Choroid plexus epithelial cell (primary cell): ENCODE measurements at regions not wholly inside any gene's neighbourhood (a gene's known extent, or its start where the extent isn't known, plus 50 kb on each side); places are given as distances from the start of the nearest gene placed in this dataset.

Experiments used
- DNase-seq: peaks from one replicate; pipeline ENCODE4 v3.0.0-alpha.2; 2010; ENCODE audit warnings: low read depth
- H3K4me3 ChIP-seq: 2 replicates; pipeline ENCODE4 v1.5.1; 2011; ENCODE audit warnings: low read depth, mild to moderate bottlenecking, control low read depth, low read length, moderate library complexity
- CTCF ChIP-seq: conservative IDR thresholded peaks from 2 replicates; pipeline ENCODE4 v1.5.1; 2011; ENCODE audit warnings: low read depth, mild to moderate bottlenecking, control low read depth, inconsistent platforms, low read length, moderate library complexity

- no peak for DNase-seq
- TF ChIP-seq CTCF, result no peak
- H3K4me3 ChIP-seq, result no peak overlapping the region
These were observed 259.9 kb upstream of the SLCO3A1 start for GRCh38 chr15:91593653-91594052.

DNA sequence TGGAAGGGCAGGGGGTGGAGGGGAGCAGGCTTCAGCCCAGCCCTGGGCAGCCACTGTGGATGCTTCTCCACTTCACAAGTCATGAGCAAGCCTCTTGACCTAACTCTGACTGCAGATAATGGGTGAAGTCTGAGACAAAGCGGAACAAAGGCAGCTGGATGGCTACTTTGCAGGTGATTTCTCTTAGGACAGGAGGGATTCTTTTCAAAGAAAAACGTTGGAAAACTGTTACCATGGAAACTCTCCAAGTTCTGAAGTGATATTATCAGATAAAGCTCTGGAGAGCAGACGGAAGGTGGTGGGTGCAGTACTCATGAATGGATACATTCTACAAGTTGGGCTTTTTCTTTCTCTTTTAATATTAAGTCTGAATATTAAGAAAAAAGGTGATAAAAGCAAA is 254.2 kb upstream of the SLCO3A1 start:
- no peak for TF ChIP-seq CTCF
- H3K4me3 ChIP-seq, result no peak overlapping the region
- no peak for DNase-seq

DNA sequence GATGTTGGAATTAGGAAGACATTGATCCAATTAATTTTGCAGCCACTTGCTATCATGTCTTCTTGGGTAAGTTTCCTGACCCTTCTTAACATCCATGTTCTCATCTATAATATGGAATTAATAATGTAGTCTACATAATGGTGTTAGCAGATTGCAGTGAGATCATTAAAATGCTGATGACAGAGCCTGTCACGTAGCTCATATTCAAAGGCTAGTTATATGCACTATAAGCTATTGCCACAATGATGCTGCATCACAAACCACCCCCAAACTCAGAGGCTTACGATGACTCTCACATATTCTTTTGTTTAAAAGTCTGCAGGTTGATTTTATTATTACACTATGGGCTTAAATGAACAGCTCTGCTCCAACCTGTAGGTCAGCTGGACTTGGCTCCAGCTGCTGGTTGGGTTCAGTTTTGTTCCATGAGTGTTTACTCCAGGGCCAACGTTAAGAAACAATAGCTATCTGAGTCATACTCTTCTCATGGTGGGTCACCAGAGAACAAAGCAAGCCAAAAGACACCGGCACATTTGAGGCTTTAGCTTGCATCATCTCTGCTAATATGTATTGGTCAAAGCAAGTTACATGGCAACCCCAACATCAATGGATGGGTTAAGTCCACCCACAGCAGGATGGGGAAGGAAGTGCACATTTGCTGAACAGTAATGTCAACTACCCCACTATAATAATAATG is 250.0 kb upstream of the SLCO3A1 start:
- no peak for DNase-seq
- no peak overlapping the region for H3K4me3 ChIP-seq
- TF ChIP-seq CTCF, result no peak

GRCh38 chr15:91604122-91604521 is 249.4 kb upstream of the SLCO3A1 start:
- no peak overlapping the region for H3K4me3 ChIP-seq
- no peak for TF ChIP-seq CTCF
- DNase-seq, result no peak

GRCh38 chr15:91605576-91605975 is 247.9 kb upstream of the SLCO3A1 start:
- no peak for TF ChIP-seq CTCF
- no peak for DNase-seq
- H3K4me3 ChIP-seq, result no peak overlapping the region

DNA sequence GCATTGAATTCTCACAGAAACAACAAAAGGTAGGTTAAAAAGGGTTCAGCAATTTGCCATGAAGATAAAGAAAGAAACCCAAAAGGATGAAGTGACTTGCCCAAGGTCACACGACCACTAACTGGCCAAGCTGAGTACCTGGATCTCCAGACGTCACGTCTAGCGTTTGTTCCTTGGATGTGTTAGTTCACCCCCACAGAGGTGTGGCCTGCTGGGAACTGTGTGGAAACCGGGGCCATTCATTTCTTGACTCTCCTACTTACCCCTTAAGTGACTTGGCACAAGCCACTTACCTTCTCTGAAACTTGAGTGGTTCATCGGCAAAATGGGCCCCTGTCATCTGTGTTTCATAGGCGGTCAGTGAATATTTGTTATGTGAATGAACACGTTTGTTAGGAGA is 244.3 kb upstream of the SLCO3A1 start:
- DNase-seq, result no peak

More for the DNA sequence above, 244.3 kb upstream of the SLCO3A1 start:
- H3K4me3 ChIP-seq, result no peak overlapping the region
- no peak for TF ChIP-seq CTCF
